ENCODE measurements at regions not wholly inside any gene's neighbourhood (a gene's known extent, or its start where the extent isn't known, plus 50 kb on each side); places are given as distances from the start of the nearest gene placed in this dataset.

GRCh38 chr4:164318350-164318749 lies 435.6 kb upstream of the SMIM31 start:
- H3K4me1 ChIP-seq: no peaks in the 10 kb centered on the region
- no peaks in the 10 kb centered on the region for H3K9me3 ChIP-seq
- no peaks in the 10 kb centered on the region for H3K27me3 ChIP-seq
- no peaks in the 10 kb centered on the region for H3K36me3 ChIP-seq
- WGBS: 71% methylated on average over 1 of the region's 1 CpG
- no peak for DNase-seq (ENCODE audit: low spot score in 2 of 2)
- TF ChIP-seq POLR2AphosphoS5 (IDR thresholded peaks at IDR 0.05) (no peak), POLR2A (IDR thresholded peaks at IDR 0.05) (no peak), EP300 (IDR thresholded peaks at IDR 0.05) (no peak)
- TF ChIP-seq, protein P1, sequence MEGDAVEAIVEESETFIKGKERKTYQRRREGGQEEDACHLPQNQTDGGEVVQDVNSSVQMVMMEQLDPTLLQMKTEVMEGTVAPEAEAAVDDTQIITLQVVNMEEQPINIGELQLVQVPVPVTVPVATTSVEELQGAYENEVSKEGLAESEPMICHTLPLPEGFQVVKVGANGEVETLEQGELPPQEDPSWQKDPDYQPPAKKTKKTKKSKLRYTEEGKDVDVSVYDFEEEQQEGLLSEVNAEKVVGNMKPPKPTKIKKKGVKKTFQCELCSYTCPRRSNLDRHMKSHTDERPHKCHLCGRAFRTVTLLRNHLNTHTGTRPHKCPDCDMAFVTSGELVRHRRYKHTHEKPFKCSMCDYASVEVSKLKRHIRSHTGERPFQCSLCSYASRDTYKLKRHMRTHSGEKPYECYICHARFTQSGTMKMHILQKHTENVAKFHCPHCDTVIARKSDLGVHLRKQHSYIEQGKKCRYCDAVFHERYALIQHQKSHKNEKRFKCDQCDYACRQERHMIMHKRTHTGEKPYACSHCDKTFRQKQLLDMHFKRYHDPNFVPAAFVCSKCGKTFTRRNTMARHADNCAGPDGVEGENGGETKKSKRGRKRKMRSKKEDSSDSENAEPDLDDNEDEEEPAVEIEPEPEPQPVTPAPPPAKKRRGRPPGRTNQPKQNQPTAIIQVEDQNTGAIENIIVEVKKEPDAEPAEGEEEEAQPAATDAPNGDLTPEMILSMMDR (IDR thresholded peaks at IDR 0.05): no peak
- H3K27ac ChIP-seq: no peak overlapping the region
- H3K4me3 ChIP-seq: no peak overlapping the region

- H3K9me3 ChIP-seq: no peaks in the 10 kb centered on the region
- DNase-seq (ENCODE audit: low spot score in 2 of 2): no peak
- H3K27ac ChIP-seq: no peak overlapping the region
- H3K4me3 ChIP-seq: no peak overlapping the region
- no peaks in the 10 kb centered on the region for H3K27me3 ChIP-seq
- TF ChIP-seq EP300 (IDR thresholded peaks at IDR 0.05) (no peak), POLR2A (IDR thresholded peaks at IDR 0.05) (no peak)
- H3K36me3 ChIP-seq: no peaks in the 10 kb centered on the region
- H3K4me1 ChIP-seq: no peaks in the 10 kb centered on the region
Observed at GRCh38 chr4:164319688-164320087, 434.2 kb upstream of the SMIM31 start.

DNA sequence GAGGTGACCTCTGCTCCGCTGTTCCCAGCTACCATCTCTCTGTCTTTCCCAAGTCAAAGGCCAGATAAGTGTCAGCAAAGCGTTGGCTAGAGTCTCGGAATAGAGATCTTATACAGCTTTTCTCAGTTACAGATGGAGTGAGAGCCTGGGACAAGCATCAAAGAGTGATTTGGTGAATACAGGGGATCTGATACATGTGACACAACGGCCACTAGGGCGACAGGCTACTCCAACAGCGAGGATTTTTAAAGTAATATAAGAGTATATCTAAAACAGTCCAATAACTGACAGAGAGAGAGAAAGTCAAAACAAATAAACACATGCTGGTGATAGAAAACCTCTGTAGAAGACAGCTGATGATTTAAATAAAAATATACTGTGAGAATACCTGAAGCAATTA lies 433.1 kb upstream of the SMIM31 start:
- no peak overlapping the region for H3K27ac ChIP-seq
- H3K36me3 ChIP-seq: no peaks in the 10 kb centered on the region
- H3K4me3 ChIP-seq: no peak overlapping the region
- no peaks in the 10 kb centered on the region for H3K9me3 ChIP-seq
- no peak for DNase-seq (ENCODE audit: low spot score in 2 of 2)
- no peaks in the 10 kb centered on the region for H3K27me3 ChIP-seq
- TF ChIP-seq EP300 (IDR thresholded peaks at IDR 0.05): no peak
- TF ChIP-seq, protein P1 (IDR thresholded peaks at IDR 0.05): no peak
- TF ChIP-seq POLR2AphosphoS5 (IDR thresholded peaks at IDR 0.05): no peak
- no peak for TF ChIP-seq POLR2A (IDR thresholded peaks at IDR 0.05)
- H3K4me1 ChIP-seq: no peaks in the 10 kb centered on the region
- WGBS: 71% methylated on average over 6 of the region's 6 CpGs

- no peak overlapping the region for H3K4me3 ChIP-seq
- H3K27me3 ChIP-seq: no peaks in the 10 kb centered on the region
- 81% methylated on average over 1 of the region's 1 CpG for WGBS
- TF ChIP-seq POLR2A (IDR thresholded peaks at IDR 0.05): no peak
- no peak for TF ChIP-seq POLR2AphosphoS5 (IDR thresholded peaks at IDR 0.05)
- TF ChIP-seq, protein P1 (IDR thresholded peaks at IDR 0.05): no peak
- no peak for TF ChIP-seq EP300 (IDR thresholded peaks at IDR 0.05)
- H3K36me3 ChIP-seq: no peaks in the 10 kb centered on the region
- no peak for DNase-seq (ENCODE audit: low spot score in 2 of 2)
- no peaks in the 10 kb centered on the region for H3K4me1 ChIP-seq
- no peaks in the 10 kb centered on the region for H3K9me3 ChIP-seq
- no peak overlapping the region for H3K27ac ChIP-seq
Observed at GRCh38 chr4:164326056-164326455, 427.9 kb upstream of the SMIM31 start.

GRCh38 chr4:164337219-164337944 lies 416.5 kb upstream of the SMIM31 start:
- TF ChIP-seq POLR2A (IDR thresholded peaks at IDR 0.05): no peak
- TF ChIP-seq EP300 (IDR thresholded peaks at IDR 0.05): no peak
- H3K27ac ChIP-seq: no peak overlapping the region
- no peaks in the 10 kb centered on the region for H3K27me3 ChIP-seq
- H3K9me3 ChIP-seq: peaks cover 4% of the 10 kb centered on the region
- H3K36me3 ChIP-seq: no peaks in the 10 kb centered on the region
- H3K4me1 ChIP-seq: no peaks in the 10 kb centered on the region
- no peak overlapping the region for H3K4me3 ChIP-seq
- DNase-seq (ENCODE audit: low spot score in 2 of 2): no peak

- WGBS: 84% methylated on average over 3 of the region's 3 CpGs
- DNase-seq (ENCODE audit: low spot score in 2 of 2): no peak
- TF ChIP-seq POLR2AphosphoS5 (IDR thresholded peaks at IDR 0.05): no peak
- no peak for TF ChIP-seq EP300 (IDR thresholded peaks at IDR 0.05)
- TF ChIP-seq, protein P1 (IDR thresholded peaks at IDR 0.05): no peak
- TF ChIP-seq POLR2A (IDR thresholded peaks at IDR 0.05): no peak
- H3K4me3 ChIP-seq: no peak overlapping the region
- H3K36me3 ChIP-seq: no peaks in the 10 kb centered on the region
- no peaks in the 10 kb centered on the region for H3K4me1 ChIP-seq
- H3K9me3 ChIP-seq: peaks cover 4% of the 10 kb centered on the region
- no peaks in the 10 kb centered on the region for H3K27me3 ChIP-seq
- H3K27ac ChIP-seq: no peak overlapping the region
Observed at GRCh38 chr4:164343472-164343976, 410.4 kb upstream of the SMIM31 start.

Data from suprapubic skin (tissue), 4 donors.